SU-DHL-6 (cell line): ENCODE measurements at regions not wholly inside any gene's neighbourhood (a gene's known extent, or its start where the extent isn't known, plus 50 kb on each side); places are given as distances from the start of the nearest gene placed in this dataset.
"Not testable (repeated sequence)": the region's sequence is repeated elsewhere in the genome, so short reads cannot be mapped to it uniquely, and the experiment has no call there.

Experiments used
- EZH2phosphoT487 ChIP-seq: fragments of 200-600 bp; sonication (generic), shearing (Covaris generic); conservative IDR thresholded peaks from 2 replicates; pipeline ENCODE4 v1.6.1; 2018; ENCODE audit warnings: mild to moderate bottlenecking, antibody characterized with exemption, low read length, moderate library complexity, mixed read lengths
- TF ChIP-seq, protein P1 (sequence below): fragments of 200-600 bp; sonication (generic); IDR thresholded peaks from one replicate; pipeline ENCODE4 v1.5.1; 2017; ENCODE audit warnings: antibody characterized with exemption, mild to moderate bottlenecking, low read length, moderate library complexity; ENCODE audit not compliant: insufficient read depth, poor library complexity, severe bottlenecking

DNA sequence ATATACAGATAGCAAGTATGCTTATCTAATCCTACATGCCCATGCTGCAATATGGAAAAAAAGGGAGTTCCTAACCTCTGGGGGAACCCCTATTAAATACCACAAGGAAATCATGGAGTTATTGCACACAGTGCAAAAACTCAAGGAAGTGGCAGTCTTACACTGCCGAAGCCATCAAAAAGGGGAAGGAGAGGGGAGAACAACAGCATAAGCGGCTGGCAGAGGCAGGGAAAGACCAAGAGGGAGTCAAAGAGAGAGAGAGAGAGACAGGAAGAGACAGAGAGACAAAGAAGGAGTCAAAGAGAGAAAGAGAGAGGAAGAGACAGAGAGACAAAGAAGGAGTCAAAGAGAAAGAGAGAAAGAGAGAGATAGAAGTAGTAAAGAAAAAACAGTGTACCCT, 267.3 kb downstream of the S1PR1 start:
- TF ChIP-seq, protein P1, sequence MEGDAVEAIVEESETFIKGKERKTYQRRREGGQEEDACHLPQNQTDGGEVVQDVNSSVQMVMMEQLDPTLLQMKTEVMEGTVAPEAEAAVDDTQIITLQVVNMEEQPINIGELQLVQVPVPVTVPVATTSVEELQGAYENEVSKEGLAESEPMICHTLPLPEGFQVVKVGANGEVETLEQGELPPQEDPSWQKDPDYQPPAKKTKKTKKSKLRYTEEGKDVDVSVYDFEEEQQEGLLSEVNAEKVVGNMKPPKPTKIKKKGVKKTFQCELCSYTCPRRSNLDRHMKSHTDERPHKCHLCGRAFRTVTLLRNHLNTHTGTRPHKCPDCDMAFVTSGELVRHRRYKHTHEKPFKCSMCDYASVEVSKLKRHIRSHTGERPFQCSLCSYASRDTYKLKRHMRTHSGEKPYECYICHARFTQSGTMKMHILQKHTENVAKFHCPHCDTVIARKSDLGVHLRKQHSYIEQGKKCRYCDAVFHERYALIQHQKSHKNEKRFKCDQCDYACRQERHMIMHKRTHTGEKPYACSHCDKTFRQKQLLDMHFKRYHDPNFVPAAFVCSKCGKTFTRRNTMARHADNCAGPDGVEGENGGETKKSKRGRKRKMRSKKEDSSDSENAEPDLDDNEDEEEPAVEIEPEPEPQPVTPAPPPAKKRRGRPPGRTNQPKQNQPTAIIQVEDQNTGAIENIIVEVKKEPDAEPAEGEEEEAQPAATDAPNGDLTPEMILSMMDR = not testable (repeated sequence)
- not testable (repeated sequence) for TF ChIP-seq EZH2phosphoT487
